Myocyte (in vitro differentiated cells): ENCODE measurements at regions not wholly inside any gene's neighbourhood (a gene's known extent, or its start where the extent isn't known, plus 50 kb on each side); places are given as distances from the start of the nearest gene placed in this dataset.
"Not testable (repeated sequence)": the region's sequence is repeated elsewhere in the genome, so short reads cannot be mapped to it uniquely, and the experiment has no call there.

Experiments used
- DNase-seq: peaks from one replicate; pipeline ENCODE4 v3.0.0-alpha.2; 2012; ENCODE audit warnings: low read depth

DNA sequence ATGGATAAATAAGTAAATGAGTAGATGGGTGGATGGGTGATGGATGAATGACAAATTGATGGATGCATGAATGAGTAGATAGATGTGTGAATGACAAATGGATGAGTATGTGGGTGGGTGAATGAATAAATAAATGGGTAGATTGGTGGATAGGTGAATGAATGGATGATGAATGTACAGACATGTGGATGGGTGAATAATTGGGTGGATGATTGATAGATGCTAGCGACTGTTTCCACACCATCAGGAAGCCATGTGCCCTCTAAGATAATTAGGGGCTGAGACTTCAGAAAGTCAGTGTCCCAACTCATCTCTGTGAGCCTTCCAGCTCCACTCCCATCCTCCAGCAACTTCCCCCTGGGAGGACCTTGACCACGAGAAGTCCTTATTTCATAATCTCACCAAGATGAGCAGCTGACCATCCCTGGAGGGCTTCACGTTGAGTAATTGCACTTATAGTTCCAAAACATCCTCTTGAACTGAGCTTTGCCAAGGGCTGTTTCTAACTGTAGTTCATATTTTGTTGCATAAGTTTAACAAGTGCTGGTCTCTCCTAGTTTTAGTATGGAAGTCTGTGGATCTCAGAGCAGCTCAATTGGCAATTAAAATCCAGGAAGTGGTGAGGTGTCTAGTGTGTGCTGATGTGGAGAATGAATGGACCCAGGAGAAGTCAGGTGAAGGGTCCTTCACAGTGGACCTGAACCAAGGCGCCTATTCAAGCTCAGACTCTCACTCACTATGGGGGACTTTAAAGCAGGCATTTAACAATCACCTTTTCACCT, 295.7 kb downstream of the ADGRD1 start:
- DNase-seq: no peak

DNA sequence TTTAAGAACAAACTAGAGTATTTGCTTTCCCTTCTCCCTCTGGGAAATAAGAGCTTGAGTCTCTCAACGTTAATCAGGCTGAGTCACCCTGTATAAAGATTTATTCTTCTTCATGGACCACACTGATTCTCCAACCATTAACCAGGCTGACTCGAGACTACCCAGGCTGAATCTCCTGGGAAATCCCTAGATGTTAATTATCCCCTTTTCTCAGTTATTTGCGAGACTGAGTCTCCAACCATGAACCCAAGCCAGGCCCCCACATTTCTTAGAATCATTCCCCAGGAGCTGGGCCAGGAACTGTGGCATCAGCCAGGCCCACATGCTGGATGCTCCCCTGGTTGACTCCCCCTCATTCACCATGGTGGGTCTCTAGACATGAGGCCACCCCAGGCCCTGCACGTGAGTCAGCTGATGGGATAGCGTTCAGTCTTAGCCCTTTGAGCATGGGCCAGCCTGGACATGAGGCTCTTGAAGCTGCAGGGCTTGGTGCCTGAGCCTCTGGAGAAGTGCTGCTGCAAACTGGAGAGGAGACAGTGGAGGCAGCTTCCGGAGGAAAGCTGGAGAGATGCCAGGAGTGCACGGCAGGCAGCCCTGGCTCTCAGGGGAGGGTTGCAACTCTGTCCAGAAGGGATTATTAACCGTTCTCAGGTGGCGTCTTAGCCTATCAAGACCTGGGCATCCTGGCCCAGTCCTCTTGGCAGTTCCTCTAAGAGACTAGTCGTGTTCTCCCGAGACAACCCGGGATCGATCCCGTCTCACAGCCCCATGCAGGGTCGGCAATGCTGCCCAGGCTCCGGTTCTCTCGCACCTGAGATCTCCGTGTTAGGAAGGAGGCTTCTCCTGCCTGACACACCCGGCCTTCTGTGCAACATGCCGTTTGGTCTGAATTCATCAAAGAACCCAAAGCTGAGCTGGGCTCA, 296.6 kb downstream of the ADGRD1 start:
- no peak for DNase-seq

DNA sequence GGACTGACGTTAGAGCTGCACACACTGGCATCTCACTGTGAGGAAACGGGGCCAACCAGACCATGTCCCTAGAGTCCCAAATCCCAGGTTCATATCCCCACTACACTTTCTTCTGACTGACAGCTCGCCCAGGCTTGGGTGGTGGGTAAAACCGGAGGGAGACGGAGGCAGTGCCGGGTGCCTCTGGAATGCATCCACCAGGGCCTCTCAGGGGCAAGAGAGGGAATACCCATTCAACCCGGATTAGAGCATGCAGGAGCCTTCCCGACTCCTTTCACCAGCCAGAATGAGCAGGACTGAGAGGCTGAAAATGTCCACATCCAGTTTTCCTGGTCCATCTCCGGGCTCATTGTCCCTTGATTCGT, 297.2 kb downstream of the ADGRD1 start:
- DNase-seq: no peak

DNA sequence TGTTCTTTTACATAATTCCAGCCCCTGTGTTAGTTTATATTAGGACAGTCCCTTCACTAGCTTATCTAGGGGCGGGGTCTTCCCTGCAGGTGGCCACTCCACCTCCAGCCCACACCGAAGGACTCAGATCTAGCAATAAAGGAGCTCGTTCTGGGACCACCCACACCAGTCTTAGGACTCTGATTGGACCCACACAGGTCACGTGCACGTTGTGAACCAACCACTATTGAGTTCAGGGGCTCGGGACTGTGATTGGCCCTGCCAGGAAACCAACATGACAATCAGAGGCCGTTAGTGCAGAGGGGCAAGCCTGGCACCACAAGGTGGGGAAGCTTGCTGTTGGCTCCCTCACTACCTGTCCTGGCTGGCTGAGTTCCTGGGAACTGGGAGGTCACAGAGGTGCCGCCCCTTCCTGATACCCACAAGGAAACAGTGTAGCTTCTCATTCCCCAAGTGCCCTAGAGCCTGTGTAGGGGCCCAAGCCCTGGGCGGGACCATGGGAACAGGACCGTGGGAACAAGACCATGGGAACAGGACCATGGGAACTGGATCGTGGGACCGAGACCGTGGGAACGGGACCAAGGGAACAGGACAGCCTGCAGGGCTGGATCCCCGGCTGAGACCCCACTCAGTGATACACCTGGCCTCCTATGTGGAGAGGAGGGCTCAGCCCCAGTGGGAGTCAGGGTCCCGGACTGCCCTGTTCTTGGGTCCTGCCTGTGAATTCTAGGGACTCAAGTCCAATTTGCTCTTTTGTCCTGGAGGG, 297.8 kb downstream of the ADGRD1 start:
- no peak for DNase-seq

DNA sequence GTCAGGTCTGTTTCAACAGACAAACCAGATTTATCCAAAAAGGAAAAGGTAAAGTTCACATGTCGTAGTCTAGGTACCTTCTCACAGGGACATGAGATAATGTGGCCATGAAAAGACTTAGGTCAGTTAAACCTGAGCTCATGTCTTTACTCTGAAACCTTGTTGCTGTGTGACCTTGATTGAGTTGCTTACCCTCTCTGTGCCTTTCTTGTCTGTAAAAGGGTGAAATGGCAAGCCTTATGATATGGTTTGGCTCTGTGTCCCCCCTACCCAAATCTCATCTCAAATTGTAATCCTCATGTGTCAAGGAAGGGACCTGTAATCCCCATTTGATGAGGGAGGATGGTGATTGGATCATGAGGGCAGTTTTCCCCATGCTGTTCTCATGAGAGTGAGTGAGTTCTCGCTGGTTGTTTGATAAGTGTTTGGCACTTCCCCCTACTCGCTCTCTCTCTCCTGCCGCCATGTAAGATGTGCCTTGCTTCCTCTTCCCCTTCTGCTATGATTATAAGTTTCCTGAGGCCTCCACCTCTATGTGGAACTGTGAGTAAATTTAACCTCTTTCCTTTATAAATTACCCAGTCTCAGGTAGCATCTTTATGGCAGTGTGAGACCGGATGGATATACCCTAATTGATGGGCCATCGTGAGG, 299.8 kb downstream of the ADGRD1 start:
- no peak for DNase-seq

DNA sequence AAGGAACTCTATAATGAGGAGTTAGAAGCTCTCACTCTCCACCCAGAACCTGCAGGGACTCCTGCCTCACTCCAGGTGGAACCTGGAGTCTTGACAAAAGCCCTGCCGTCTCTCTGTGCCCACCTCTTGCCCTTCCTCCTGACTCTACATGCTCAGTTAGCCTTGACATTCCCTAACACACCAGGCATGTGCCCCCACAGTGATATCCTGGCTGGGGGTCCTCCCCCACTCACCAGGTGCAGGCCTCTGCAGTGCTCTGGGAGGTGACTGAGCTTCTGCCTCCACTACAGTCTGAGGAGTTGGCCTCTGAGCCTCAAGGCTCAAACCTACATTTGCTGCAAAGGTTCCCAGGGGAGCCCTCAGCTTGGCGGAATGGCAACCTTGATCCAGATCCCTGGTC, 300.7 kb downstream of the ADGRD1 start:
- no peak for DNase-seq

DNA sequence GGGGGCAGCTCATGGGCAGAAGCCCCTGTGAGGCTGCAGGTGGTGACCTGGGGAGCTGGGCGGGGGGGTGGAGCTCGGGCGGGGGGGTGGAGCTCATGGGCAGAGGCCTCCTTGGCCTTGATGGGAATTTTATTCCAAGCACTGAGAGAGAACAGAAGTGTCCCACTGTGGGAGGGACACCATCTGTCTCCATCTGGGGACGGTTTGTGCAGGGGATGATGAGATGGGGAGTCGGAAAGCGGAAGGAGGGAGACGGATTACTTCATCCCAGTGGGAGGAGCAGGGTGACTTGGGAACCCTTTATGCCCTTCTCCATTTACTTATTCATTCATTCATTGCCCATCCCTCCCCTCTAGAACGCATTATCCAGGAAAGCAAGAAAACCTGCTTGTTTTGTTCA, 304.7 kb downstream of the ADGRD1 start:
- DNase-seq: no peak

DNA sequence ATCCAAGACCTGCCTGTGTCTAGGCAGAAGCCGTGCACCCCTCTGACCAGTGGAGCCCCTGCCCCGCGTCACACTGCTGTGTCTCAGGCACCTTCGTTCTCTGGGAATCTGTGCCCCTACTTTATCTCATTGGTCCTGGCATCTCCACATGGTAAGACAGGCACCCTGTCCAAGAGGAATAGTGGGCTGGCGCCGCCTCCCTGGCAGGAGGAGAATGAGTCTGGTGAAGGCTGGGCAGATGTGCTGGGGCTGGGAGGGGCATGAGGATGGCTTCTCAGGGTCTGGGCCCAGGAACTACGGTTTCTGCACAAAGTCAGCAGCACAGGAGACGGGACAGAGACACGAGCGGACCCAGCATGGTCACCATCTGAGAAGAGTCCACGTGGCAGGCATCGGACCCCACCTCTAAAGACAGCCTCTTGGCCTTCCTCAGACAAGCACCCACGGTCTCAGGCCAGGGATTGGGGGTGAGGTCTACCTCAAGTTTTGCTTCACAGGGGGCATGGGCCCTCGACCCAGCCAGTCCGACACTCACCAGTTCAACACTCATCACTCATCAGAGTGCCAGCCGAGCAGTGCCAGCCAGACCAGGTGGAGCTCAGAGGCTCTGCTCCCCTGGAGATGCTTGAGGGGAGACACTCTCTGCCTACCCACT, 306.7 kb downstream of the ADGRD1 start:
- DNase-seq: no peak

DNA sequence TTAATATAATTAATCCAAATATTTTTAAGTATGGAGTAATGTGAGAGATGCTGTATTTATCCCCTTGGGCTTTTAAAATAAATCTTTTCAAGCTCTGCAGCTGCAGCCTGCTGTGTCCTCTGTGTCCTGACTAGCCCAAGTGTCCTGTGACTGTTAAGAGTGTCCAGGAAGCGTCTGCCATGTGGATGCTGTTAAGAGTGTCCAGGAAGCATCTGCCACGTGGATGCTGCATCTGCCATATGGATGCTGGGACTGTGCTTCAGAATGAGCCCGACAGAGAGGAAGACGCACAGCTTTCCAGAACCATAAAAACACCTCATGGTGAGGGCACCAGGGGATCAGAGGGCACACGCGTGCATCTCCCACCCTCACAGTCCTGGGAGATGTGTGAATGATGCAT, 307.2 kb downstream of the ADGRD1 start:
- DNase-seq: no peak

DNA sequence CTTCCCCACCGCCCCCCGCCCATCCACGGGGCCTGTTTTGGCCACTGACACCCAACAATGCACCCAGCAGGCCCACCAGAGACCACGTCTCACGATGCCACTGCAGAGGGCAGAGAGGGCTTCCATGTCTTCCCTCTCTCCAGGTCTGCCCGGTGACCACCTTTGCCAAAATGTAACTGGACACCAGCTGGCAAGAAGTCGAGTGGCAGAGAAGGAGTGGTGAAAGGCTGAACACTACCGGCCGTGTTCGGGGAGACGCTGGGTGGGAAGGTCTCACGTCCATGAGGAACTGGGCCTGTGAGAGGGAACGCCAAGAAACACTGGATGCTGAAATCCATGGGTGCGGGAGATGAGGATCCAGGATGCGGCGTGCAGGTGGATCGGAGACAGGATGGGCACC, 308.2 kb downstream of the ADGRD1 start:
- DNase-seq: no peak

DNA sequence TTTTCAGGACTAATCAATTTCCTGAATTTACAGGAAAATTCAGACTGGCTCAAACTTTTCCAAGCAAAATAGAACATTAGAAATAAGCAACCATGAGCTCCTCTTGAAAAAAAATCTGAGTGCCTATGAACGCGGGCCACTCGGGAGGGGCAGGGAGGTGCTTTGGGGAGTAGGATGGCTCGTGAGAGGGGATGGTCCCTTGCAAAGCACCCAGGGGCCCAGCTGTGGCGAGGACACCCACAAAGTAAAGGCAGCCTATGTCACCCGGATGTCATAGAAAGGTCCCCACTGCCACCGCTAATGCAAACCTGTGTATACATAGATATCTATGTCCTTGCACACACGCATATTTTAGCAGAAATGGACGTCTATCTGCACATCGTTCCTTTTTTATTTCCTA, 309.9 kb downstream of the ADGRD1 start:
- no peak for DNase-seq

DNA sequence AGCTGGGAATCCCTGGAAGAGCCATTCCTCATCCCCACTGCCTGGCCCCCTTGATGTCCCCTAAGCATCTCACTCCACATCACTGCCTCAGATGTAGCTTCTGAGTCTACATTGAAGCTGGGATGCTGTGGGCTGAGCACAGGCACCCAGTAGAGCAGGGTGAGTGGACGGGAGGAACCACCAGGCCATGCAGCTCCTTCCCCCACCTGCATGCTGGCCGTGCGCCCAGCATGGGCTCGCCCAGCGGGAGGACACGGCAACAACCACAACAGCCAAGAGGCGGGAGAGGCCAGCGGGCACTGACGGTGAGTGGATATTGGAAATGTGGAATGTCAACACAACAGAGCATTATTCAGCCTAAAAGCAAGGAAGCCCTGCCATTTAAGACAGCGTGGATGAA, 310.9 kb downstream of the ADGRD1 start:
- DNase-seq: no peak

DNA sequence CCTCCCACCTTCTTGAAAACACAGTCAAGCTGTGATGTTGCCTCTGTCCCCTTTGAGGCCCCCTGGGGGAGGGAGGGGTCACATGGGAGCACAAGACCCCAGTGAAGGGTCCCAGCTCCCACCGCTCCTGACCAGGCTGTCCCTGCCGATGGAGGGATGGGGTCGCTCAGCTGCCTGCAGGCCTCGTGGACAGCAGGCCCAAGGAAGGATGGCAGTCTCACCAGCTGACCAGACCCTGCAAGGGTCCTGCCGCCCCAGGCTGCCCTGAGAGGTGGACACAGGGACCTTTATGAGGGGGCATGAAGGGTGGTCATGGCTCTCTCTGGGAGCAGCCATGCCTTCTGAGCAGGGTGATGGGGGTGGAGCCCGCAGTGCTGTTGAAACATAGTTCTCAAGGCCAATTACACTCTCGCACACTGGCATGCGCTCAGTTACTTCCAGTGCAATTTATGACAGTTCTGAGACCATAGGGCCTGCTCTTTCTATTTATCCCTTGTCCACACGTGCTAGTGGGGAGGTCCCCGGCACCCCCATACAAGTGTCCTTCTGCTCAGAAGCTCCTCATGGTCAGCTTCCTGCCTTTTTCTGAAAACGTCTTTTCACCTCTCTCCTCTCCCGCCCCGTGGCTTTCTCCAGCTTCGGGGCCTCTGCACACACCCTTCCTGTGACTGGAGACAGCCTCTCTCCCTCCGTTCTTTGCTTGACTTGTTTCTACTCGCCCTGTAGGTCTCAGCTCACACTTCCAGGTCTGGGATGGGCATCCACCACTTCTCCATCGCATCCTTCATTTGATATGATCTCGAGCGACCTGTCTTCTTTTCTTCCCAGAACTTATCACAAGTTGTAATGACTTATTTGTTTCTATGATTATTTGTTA, 313.1 kb downstream of the ADGRD1 start:
- DNase-seq: no peak

DNA sequence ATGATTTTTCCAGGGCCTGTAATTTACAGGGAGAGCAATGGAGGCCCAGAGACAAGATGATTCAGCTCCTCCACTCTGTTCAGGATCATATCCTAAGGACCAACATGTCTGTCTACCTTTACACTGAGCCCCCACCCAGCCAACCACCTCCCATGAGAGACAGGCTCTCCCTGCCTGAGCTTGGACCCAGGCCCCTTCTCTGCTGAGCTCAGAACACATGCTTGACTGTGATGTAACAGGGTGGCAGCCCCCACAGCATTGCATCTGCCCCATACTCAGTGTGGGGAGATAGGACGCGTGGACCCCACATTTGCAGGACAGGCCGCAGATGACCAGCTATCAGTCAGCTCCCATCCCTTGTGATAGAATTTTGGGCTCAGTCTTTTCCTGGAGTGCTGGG, 313.9 kb downstream of the ADGRD1 start:
- DNase-seq: no peak

DNA sequence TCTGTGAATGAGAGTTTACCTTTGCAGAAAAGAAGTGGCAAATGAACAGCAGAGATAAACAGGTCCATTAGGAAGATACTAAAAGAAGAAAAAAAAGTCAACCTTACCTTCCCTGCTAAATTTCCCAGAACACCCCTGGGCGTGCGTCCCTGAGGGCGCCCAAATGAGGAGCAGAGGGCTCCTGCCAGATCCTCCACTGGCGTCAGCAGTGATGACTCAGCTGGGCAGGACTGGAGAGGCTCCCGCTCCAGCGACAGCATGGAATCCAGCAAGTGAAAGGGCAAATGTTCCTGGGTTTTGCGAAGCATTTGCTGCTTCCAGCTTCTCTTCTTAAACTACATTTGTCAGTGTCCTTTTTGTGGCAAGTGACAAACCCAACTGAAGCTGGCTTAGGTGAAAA, 314.4 kb downstream of the ADGRD1 start:
- not testable (repeated sequence) for DNase-seq

DNA sequence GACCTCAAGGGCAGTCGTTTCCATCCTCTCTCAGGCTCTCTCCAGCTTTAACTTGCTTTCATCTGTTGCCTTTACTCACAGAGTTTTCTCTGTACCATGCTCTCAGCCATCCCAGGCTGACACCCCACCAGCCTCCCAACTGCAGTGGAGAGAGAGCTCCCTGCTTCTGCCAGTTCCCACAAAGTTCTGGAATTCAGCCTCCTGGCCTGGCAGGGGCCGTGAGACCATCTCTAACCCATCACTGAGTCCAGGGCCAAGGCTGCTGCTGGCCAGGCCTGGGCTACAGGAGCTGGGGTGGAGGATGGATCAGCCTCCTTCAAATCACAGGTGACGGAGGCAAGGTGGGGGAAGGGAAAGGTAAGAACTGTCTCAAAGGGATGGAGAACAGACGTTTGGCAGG, 314.9 kb downstream of the ADGRD1 start:
- not testable (repeated sequence) for DNase-seq

DNA sequence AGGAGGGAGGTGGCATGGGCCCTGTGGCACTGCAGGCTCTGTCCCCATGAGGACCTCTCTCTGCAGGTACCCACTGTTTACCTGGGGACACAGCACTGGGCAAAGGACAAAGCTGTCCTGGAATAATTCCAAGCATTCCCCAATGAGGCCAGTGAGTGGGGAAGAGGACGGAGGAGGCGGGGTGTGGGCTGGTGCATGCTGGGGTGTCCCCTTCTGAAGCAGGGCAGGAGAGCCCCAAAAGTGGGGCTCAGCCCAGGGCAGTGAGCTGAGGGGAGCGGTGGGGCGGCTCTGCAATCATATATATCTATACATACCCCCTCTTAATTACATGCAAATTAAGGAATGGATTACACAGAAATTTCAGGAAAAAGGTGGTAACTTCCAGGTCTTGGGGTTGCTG, 315.8 kb downstream of the ADGRD1 start:
- DNase-seq: no peak

DNA sequence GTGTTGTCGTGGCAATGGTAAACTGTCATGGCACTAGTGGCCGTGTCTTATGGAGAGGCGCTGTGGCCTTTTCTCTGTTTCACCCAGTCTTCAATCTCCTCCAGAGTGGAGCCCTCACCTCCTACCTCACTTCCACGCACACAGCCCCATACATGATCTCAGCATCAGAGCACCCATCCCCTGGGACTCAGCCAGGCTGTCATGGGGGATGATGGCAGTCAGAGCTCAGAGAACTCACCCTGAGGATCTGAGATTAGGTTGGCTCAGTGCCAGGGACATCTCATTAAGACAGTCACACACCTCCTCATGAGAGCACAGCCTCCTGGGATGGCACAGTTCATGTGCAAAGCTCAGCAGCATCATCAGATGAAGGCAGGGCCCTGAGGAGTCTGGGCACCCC, 316.3 kb downstream of the ADGRD1 start:
- DNase-seq: not testable (repeated sequence)

DNA sequence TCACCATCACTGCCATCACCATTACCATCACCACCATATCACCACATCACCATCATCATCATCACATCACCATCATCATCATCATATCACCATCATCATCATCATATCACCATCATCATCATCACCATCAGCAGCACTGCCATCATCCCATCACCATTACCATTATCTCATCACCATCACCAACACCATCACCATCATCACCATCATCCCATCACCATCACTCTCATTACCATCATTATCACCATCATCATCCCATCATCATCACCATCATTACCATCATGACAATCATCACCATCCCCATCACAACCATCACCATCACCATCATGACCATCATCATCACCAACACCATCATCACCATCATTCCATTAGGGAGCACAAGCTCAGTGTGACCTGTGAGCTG, 318.0 kb downstream of the ADGRD1 start:
- DNase-seq: no peak

DNA sequence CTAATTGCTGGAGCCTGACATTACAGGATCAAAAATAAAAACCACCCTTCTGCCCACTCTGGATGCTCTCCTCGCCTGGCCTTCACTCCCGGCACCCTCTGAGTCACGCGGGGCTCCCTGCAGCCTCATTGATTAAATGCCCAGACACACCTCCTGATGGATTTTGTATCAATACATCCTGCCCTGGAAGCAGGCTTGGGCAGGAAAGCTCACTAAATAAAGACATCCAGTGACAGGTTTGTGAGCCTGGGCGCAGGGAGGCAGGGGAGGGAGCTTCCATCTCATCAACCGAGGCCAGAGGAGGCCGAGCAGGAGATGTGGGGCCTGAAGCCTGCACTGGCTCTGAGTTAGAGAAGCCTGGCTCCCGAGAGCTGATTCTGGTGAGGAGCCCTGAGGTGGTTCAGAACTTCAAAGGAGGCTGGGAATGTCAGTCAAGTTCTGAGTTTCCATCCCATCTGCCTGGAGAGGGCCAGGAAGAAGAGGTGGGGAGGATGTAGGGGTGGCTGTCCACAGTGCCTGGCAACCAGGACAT, 318.6 kb downstream of the ADGRD1 start:
- not testable (repeated sequence) for DNase-seq
